ENCODE measurements at regions not wholly inside any gene's neighbourhood (a gene's known extent, or its start where the extent isn't known, plus 50 kb on each side); places are given as distances from the start of the nearest gene placed in this dataset.

DNA sequence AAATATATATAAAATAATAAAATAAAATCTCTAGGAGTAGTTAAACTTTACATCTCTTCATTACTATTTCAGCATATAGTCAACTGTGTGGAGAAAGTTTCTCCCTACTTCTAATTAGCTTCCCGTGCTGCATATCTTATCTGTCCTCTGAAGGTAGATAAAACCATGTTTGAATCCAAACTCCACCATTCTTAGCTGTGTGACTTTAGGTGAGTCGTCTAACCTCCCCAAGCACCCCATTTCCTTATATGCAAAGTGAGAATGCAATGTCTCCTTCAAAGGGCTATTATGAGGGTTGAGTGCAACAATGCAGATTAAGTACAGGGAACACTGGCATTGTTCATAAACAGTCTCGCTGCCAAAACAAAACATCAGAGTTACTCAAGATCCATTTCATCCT, 80.8 kb upstream of the DRD2 start:
- Mint-ChIP-seq H3K4me1 (ENCODE audit: low read depth) (peaks cover 14% of the 10 kb centered on the region), H3K9me3 (no peaks in the 10 kb centered on the region), H3K4me3 (no peak overlapping the region), H3K27ac (no peak overlapping the region), H3K27me3 (ENCODE audit: low read depth) (peaks cover 7% of the 10 kb centered on the region), H3K36me3 (ENCODE audit: low read depth) (no peaks in the 10 kb centered on the region)
- no peak for DNase-seq (ENCODE audit: low spot score)

DNA sequence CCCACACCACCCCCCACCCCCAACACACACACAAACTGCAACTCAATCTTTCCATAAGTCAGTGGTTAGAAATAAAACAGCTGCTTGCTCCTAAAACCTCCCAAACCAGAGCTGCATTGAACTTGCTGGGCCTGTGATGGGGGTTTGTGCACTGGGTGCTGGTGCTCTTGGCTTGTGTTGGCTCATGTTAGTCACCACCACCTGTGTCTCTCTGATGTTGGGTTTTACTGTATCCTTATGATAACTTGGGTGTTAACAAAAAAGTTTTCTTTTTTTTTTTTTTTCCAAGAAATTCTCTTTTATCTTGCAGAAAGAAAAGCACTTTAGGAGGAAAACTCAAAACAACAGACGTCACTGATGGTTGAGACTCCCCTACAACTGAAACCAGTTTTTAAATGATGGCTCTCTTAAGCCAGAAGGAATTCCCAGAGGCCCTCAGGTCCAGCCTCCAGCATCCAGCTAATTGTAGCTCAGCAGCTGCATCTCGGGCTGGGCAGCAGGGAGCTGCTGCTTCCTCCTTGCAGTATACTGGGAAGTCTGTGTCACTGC, 79.9 kb upstream of the DRD2 start:
- Mint-ChIP-seq H3K36me3 (ENCODE audit: low read depth) (no peaks in the 10 kb centered on the region), H3K4me3 (no peak overlapping the region)

DNA sequence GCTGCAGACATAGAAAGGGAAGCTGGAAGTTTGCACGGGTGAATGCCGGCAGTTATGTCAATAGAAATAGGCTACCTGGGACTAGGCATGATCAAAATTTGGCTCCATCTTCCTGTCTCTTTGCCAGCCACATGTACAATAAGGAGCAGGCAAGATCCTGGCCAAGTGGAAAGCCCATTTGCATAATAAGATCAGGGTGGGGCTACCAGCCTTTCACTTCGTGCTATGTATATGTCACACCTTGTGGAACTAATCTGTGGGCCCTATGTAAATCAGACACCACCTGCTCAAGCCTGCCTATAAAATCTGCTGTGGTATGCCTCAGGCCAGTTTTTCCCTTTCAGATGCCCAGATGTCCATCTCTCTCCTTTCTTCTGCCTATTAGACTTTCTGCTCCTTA, 79.3 kb upstream of the DRD2 start:
- Mint-ChIP-seq H3K9me3 (no peaks in the 10 kb centered on the region), H3K4me1 (ENCODE audit: low read depth) (peaks cover 13% of the 10 kb centered on the region), H3K4me3 (no peak overlapping the region), H3K27me3 (ENCODE audit: low read depth) (peaks cover 10% of the 10 kb centered on the region), H3K36me3 (ENCODE audit: low read depth) (no peaks in the 10 kb centered on the region), H3K27ac (no peak overlapping the region)
- no peak for DNase-seq (ENCODE audit: low spot score)

More for the DNA sequence above, 79.9 kb upstream of the DRD2 start:
- no peaks in the 10 kb centered on the region for H3K9me3 Mint-ChIP-seq
- no peak overlapping the region for H3K27ac Mint-ChIP-seq
- peaks cover 8% of the 10 kb centered on the region for H3K27me3 Mint-ChIP-seq (ENCODE audit: low read depth)
- DNase-seq (ENCODE audit: low spot score) = no peak
- peaks cover 13% of the 10 kb centered on the region for H3K4me1 Mint-ChIP-seq (ENCODE audit: low read depth)

DNA sequence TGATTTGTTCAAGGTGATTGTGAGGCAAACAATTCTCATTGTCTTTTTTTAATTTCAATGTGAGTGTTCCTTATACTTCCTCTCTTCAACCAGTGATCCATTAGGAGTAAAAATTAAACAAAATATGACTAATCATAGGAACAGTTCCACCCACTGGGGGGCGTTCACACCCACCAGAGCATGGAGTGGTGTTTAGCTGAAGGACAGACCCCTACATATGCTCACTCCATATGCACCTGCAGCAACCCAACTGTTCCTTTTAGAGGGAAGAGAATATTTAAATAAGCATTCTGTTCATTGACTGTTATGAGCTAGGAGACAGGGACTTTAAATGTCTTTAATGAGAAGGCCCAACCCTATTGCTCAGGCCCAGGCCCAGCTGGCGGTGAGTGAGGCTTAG, 78.7 kb upstream of the DRD2 start:
- peaks cover 14% of the 10 kb centered on the region for H3K27me3 Mint-ChIP-seq (ENCODE audit: low read depth)
- no peak overlapping the region for H3K4me3 Mint-ChIP-seq
- peaks cover 12% of the 10 kb centered on the region for H3K4me1 Mint-ChIP-seq (ENCODE audit: low read depth)
- no peaks in the 10 kb centered on the region for H3K36me3 Mint-ChIP-seq (ENCODE audit: low read depth)
- no peaks in the 10 kb centered on the region for H3K9me3 Mint-ChIP-seq
- H3K27ac Mint-ChIP-seq = no peak overlapping the region
- no peak for DNase-seq (ENCODE audit: low spot score)

DNA sequence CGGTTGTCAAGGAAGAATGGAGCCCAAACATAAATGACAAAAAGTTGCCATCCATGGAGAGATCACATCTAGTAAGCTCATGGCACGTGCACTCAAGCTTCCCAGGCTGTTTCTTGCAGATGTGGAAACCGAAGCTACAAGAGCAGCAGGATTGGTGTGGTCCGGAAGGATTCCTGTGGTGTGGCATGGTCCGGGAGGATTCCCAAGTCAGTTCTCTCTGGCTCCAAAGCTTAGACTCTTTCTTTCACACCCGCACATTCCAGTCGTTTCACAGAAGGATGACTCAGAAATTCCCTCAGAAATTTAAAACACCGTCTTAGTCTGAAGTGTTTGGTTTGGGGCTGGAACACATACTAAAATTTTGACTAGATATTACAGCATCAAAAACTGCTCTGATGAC, 78.0 kb upstream of the DRD2 start:
- H3K36me3 Mint-ChIP-seq (ENCODE audit: low read depth) = no peaks in the 10 kb centered on the region
- no peak overlapping the region for H3K27ac Mint-ChIP-seq
- no peak overlapping the region for H3K4me3 Mint-ChIP-seq
- peaks cover 17% of the 10 kb centered on the region for H3K27me3 Mint-ChIP-seq (ENCODE audit: low read depth)
- peaks cover 10% of the 10 kb centered on the region for H3K4me1 Mint-ChIP-seq (ENCODE audit: low read depth)
- H3K9me3 Mint-ChIP-seq = no peaks in the 10 kb centered on the region
- no peak for DNase-seq (ENCODE audit: low spot score)

DNA sequence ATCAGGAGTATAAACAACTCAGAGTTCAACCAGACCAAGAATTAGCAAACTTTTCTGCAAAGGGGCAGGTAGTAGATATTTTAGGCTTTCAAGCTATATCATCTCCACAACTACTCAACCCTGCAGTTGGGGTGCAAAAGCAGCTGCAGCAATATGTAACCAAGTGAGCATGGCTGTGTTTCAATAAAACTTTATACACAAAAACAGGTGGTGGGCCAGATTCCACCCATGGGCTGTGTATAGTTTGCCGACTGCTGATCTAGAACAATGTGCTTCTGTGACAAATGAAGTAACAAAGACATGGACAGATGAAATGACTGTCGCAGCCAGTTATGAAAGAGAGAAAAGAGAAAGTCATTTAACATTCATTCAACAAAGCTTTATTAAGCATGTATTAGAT, 77.1 kb upstream of the DRD2 start:
- Mint-ChIP-seq H3K4me1 (ENCODE audit: low read depth) (peaks cover 7% of the 10 kb centered on the region), H3K36me3 (ENCODE audit: low read depth) (no peaks in the 10 kb centered on the region), H3K27me3 (ENCODE audit: low read depth) (peaks cover 21% of the 10 kb centered on the region)

DNA sequence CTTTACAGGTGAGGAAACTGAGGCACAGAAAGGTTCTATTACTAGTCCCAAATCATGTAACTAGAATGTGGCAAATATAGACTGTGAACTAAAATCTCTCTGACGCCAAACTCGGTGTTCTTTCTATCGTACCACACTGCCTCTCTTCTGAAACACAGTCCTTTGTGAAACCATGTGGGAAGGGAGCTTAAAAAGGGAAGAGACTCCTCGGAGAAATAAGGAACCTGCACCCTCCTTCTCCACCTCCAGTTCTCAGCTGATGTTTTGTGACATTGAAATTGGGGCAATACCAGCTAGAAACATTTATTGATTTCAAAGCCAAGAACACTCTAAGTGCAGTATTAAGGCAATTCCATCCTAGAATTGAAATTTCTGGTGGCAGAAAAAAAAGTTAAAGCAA, 76.4 kb upstream of the DRD2 start:
- Mint-ChIP-seq H3K36me3 (ENCODE audit: low read depth) (no peaks in the 10 kb centered on the region), H3K4me1 (ENCODE audit: low read depth) (peaks cover 7% of the 10 kb centered on the region), H3K27me3 (ENCODE audit: low read depth) (peaks cover 24% of the 10 kb centered on the region), H3K27ac (no peak overlapping the region), H3K9me3 (no peaks in the 10 kb centered on the region), H3K4me3 (no peak overlapping the region)
- no peak for DNase-seq (ENCODE audit: low spot score)

More for the DNA sequence above, 77.1 kb upstream of the DRD2 start:
- no peak overlapping the region for H3K4me3 Mint-ChIP-seq
- no peak for DNase-seq (ENCODE audit: low spot score)
- no peaks in the 10 kb centered on the region for H3K9me3 Mint-ChIP-seq
- H3K27ac Mint-ChIP-seq = no peak overlapping the region

DNA sequence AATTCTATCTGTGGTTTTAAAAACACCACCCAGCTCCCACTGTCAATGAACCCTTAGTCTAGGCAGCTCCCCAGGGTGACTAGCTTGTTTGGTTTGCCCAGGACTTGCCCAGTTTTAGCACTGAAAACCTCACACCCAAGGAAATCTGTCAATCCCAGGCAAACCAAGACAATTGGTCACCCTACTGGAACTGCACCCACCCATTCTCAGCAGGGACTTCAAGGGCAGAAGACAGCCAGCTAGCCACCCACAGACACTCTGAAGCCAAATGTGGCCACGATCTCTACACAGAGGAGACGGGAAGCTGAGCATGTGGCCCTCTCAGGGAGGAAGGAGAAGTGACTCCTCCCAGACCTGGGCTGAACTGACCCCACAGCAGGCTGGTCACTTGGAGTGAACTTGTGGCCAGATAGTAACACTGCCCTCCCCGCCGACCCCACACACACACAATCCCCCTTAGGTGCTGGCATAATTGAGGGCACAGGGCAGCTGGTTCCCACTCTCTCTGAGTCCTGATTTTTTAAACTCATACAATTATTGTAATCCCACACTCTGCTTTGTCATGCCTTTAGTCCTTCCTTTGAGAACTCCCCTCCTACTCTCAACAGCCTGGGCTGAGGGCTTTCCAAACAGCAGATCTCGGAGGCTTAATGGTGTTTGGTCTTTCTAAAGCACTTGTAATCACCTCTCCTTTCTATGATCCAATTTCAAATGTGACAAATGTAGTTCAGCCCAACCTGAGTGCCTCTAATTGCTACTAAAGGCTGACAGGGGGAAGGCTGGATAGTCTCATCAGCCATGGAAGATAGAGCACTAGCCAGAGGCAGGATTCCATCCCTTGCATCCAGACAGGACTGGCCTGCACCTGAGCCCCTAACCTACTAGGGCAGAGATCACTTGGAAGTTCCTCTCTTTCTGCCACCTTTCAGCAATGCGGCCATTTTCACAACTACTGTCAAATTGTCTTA, 74.7 kb upstream of the DRD2 start:
- Mint-ChIP-seq H3K36me3 (ENCODE audit: low read depth) (no peaks in the 10 kb centered on the region), H3K27me3 (ENCODE audit: low read depth) (peaks cover 35% of the 10 kb centered on the region), H3K4me1 (ENCODE audit: low read depth) (peaks cover 4% of the 10 kb centered on the region), H3K27ac (no peak overlapping the region), H3K9me3 (no peaks in the 10 kb centered on the region), H3K4me3 (no peak overlapping the region)
- DNase-seq (ENCODE audit: low spot score) = no peak

DNA sequence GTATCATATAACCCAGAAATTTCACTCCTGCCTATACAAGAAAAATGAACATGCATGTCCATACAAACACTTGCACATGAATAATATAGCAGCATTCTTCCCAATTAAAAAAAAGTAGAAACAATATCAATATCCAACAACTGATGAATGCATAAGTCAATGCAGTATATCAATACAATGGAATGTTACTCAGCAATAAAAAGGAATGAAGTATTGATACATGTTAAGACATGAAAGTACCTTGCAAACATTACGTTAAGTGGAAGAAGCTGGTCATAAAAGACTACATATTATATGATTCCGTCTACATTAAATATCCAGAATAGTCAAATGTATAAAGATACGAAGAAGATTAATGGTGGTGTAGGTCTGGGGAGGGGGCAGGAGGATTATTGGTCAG, 73.9 kb upstream of the DRD2 start:
- no peak overlapping the region for H3K4me3 Mint-ChIP-seq
- H3K9me3 Mint-ChIP-seq = no peaks in the 10 kb centered on the region
- H3K36me3 Mint-ChIP-seq (ENCODE audit: low read depth) = no peaks in the 10 kb centered on the region
- DNase-seq (ENCODE audit: low spot score) = no peak
- H3K27me3 Mint-ChIP-seq (ENCODE audit: low read depth) = peaks cover 35% of the 10 kb centered on the region
- H3K27ac Mint-ChIP-seq = no peak overlapping the region
- H3K4me1 Mint-ChIP-seq (ENCODE audit: low read depth) = peaks cover 2% of the 10 kb centered on the region

DNA sequence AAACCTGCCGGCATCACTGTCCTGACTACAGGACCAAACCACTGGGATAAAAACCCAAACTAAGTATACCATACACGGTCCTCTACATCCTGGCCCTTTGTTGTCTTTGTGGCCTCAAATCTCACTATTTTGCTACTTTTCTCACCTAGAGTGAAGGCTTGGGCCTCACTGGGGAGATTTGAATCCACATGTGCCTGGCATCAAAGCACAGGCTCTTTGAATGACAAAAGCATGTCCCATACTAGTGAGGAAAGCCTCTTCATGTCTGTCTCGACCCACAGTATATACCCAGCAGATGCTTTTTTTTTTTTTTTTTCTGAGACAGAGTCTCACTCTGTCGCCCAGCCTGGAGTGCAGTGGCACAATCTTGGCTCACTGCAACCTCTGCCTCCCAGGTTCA, 72.5 kb upstream of the DRD2 start:
- no peak overlapping the region for H3K4me3 Mint-ChIP-seq
- H3K27ac Mint-ChIP-seq = no peak overlapping the region
- no peak for DNase-seq (ENCODE audit: low spot score)
- H3K36me3 Mint-ChIP-seq (ENCODE audit: low read depth) = no peaks in the 10 kb centered on the region
- no peaks in the 10 kb centered on the region for H3K4me1 Mint-ChIP-seq (ENCODE audit: low read depth)
- H3K9me3 Mint-ChIP-seq = no peaks in the 10 kb centered on the region
- peaks cover 35% of the 10 kb centered on the region for H3K27me3 Mint-ChIP-seq (ENCODE audit: low read depth)

DNA sequence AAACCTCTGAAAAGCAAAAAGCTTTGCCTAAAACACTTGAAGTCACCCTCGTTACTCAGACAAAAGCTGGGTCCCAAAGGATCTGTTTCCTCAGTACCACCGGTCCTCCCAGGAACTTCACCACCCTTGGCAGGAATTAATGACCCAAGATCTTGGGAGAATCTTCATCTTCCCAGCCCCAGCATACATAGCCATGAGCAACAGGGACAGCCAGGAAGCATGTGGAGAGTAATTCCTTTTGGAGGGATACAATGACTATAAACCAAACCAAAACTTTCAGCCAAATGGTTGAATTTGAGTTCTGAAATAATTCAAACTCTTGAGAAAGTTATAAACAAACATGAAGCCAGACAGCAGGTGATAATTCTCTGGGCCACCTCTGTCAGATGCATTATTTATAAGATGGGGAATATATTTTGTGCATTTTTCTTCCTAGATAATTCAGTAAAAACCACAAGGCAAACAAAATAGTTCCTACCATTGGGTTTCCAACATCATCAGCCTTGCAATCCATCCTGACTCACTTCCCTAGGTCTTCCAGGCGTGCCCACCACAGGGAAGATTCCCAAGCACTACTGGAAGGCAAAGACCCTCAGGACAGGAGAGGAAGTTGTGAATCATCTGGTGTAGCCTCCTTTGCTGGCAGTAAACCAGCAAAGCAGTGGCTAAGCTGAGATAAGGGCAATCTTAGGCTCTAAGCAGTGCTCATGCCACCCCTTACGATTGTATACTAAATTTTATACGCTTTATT, 71.7 kb upstream of the DRD2 start:
- H3K36me3 Mint-ChIP-seq (ENCODE audit: low read depth) = no peaks in the 10 kb centered on the region
- H3K27ac Mint-ChIP-seq = no peak overlapping the region
- H3K9me3 Mint-ChIP-seq = no peaks in the 10 kb centered on the region
- H3K4me3 Mint-ChIP-seq = no peak overlapping the region
- H3K4me1 Mint-ChIP-seq (ENCODE audit: low read depth) = no peaks in the 10 kb centered on the region
- DNase-seq (ENCODE audit: low spot score) = no peak
- H3K27me3 Mint-ChIP-seq (ENCODE audit: low read depth) = peaks cover 33% of the 10 kb centered on the region

DNA sequence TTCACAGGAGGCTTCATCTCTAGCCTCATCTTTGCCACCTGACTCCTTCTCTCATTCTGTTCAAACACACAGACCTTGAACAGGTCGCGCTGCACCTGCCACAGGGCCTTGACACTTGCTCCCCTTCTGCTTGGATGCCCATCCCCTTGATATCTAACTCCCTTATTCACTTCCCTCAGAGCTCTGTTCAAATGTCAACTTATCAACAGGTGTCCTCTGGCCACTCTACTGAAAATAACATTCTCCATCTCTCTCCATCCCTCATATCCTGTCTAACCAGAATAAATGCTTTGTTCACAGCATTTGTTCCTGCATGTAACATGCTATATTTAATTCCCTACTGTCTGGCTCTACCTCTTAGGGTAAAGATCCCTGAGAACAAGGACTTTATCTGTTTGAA, 67.2 kb upstream of the DRD2 start:
- Mint-ChIP-seq H3K4me1 (ENCODE audit: low read depth) (no peaks in the 10 kb centered on the region), H3K9me3 (no peaks in the 10 kb centered on the region), H3K27ac (no peak overlapping the region), H3K4me3 (no peak overlapping the region), H3K27me3 (ENCODE audit: low read depth) (peaks cover 26% of the 10 kb centered on the region), H3K36me3 (ENCODE audit: low read depth) (no peaks in the 10 kb centered on the region)
- DNase-seq (ENCODE audit: low spot score) = no peak

DNA sequence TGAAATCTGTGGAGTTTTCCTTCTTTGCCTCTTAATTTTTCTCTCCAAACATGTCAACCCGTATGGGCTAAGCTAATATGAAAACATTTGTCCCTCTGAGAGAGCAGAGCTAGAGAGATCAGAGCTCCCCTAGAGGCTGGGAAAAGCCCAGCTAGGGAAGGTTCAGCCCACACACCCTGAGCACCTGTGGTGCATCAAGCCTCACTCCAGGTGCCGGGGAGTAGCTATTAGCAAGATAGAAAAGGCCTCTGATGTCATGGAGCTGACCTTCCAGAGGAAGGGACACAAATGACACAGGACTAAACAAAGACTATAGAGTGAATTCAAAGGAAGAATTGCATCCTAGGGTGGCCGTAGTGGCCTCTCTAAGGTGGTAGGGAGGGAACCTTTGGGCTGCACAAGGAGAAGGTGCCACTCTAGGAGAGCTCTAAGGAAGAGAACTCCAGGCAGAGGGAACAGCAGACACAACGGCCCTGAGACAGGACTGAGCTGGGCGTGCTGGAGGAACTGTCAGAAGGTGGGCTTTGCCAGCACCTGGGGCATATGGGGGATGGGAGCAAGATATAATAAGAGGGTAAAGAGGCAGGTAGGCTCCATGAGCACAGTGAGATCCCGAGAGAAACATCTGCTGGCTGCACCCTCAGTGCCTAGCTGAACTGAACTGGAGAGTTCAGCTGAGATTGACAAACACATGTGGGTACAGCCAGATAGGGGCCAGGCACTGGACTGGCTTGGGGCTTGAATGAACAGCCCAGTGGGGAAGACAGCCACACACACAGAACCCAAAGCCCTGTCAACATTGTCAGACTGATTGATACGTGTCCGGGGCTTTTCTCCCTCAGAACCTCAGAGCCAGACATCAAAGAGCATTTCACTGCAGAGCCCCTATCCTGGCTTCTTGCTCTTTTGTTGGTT, 65.5 kb upstream of the DRD2 start:
- H3K4me3 Mint-ChIP-seq = no peak overlapping the region
- peaks cover 20% of the 10 kb centered on the region for H3K27me3 Mint-ChIP-seq (ENCODE audit: low read depth)
- H3K27ac Mint-ChIP-seq = no peak overlapping the region
- H3K4me1 Mint-ChIP-seq (ENCODE audit: low read depth) = no peaks in the 10 kb centered on the region
- no peaks in the 10 kb centered on the region for H3K36me3 Mint-ChIP-seq (ENCODE audit: low read depth)
- DNase-seq (ENCODE audit: low spot score) = no peak
- no peaks in the 10 kb centered on the region for H3K9me3 Mint-ChIP-seq
